ENCODE measurements at regions not wholly inside any gene's neighbourhood (a gene's known extent, or its start where the extent isn't known, plus 50 kb on each side); places are given as distances from the start of the nearest gene placed in this dataset.

DNA sequence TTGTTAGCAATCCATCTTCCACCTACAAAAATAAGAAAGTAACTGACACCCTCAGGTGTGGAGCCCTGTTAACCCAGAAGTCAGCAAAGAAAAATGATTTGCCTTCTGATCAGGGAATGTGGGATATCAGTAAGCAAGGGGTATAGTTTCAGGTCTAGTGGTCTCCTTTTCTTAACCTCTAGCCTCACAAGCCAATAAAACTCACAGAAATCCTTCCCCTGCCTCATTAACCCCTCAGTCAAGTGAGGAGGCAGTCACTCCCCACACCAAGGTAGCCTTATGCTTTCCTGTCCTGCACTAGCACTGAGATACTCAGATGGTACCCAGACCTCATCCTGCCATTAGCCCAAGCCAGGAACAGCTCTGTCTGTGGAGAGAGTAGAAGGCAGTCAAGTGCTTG lies 103.4 kb upstream of the VASH1 start:
- TF ChIP-seq POLR2A (IDR thresholded peaks at IDR 0.05; ENCODE audit: low read depth, low read length) = no peak
- no peak for TF ChIP-seq TAF1 (IDR thresholded peaks at IDR 0.05; ENCODE audit: borderline replicate concordance, low read depth, low read length)
- TF ChIP-seq POLR2AphosphoS5 (IDR thresholded peaks at IDR 0.05; ENCODE audit: low read depth, low read length) = no peak
